ENCODE measurements at regions not wholly inside any gene's neighbourhood (a gene's known extent, or its start where the extent isn't known, plus 50 kb on each side); places are given as distances from the start of the nearest gene placed in this dataset.

- TF ChIP-seq, protein P1, sequence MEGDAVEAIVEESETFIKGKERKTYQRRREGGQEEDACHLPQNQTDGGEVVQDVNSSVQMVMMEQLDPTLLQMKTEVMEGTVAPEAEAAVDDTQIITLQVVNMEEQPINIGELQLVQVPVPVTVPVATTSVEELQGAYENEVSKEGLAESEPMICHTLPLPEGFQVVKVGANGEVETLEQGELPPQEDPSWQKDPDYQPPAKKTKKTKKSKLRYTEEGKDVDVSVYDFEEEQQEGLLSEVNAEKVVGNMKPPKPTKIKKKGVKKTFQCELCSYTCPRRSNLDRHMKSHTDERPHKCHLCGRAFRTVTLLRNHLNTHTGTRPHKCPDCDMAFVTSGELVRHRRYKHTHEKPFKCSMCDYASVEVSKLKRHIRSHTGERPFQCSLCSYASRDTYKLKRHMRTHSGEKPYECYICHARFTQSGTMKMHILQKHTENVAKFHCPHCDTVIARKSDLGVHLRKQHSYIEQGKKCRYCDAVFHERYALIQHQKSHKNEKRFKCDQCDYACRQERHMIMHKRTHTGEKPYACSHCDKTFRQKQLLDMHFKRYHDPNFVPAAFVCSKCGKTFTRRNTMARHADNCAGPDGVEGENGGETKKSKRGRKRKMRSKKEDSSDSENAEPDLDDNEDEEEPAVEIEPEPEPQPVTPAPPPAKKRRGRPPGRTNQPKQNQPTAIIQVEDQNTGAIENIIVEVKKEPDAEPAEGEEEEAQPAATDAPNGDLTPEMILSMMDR (IDR thresholded peaks at IDR 0.05): no peak
- TF ChIP-seq POLR2AphosphoS5 (IDR thresholded peaks at IDR 0.05): no peak
These were observed 255.6 kb upstream of the SLC30A5 start for GRCh38 chr5:68838157-68838718.

Data from gastroesophageal sphincter (tissue), 3 donors.